HEK293 (cell line): ENCODE measurements at regions not wholly inside any gene's neighbourhood (a gene's known extent, or its start where the extent isn't known, plus 50 kb on each side); places are given as distances from the start of the nearest gene placed in this dataset.
A peak's percentile ranks its signal among the peaks of the same experiment; 100 is the strongest.

Experiments
- GLIS1 ChIP-seq: fragments of 450-650 bp; formaldehyde crosslinking; IDR thresholded peaks from 2 replicates; pipeline ENCODE4 v1.5.1; 2016; ENCODE audit warnings: missing biosample characterization, missing genetic modification characterization
- HOXD13 ChIP-seq: sonication (generic); formaldehyde crosslinking; IDR thresholded peaks from 2 replicates; pipeline ENCODE4 v1.8.0; 2022; ENCODE audit warnings: missing genetic modification reagents, borderline replicate concordance
- KLF16 ChIP-seq: fragments of 450-650 bp; formaldehyde crosslinking; IDR thresholded peaks from 2 replicates; pipeline ENCODE4 v1.5.1; 2017; ENCODE audit warnings: missing biosample characterization, missing genetic modification characterization
- KLF17 ChIP-seq: fragments of 450-650 bp; formaldehyde crosslinking; IDR thresholded peaks from 2 replicates; pipeline ENCODE4 v1.5.1; 2016; ENCODE audit warnings: missing biosample characterization, missing genetic modification characterization
- KLF7 ChIP-seq: fragments of 450-650 bp; formaldehyde crosslinking; IDR thresholded peaks from 2 replicates; pipeline ENCODE4 v1.5.1; 2016; ENCODE audit warnings: missing biosample characterization, missing genetic modification characterization, borderline replicate concordance
- OSR2 ChIP-seq: fragments of 450-650 bp; formaldehyde crosslinking; IDR thresholded peaks from 2 replicates; pipeline ENCODE4 v1.5.1; 2016; ENCODE audit warnings: missing biosample characterization, missing genetic modification characterization
- OVOL3 ChIP-seq: fragments of 450-650 bp; formaldehyde crosslinking; IDR thresholded peaks from 2 replicates; pipeline ENCODE4 v1.5.1; 2016; ENCODE audit warnings: missing biosample characterization, missing genetic modification characterization
- PRDM4 ChIP-seq: fragments of 450-650 bp; formaldehyde crosslinking; IDR thresholded peaks from 2 replicates; pipeline ENCODE4 v1.5.1; 2017; ENCODE audit warnings: missing biosample characterization, missing genetic modification characterization
- PRDM6 ChIP-seq: fragments of 450-650 bp; formaldehyde crosslinking; IDR thresholded peaks from 2 replicates; pipeline ENCODE4 v1.5.1; 2017; ENCODE audit warnings: missing biosample characterization, missing genetic modification characterization
- ZBTB1 ChIP-seq: fragments of 450-650 bp; formaldehyde crosslinking; IDR thresholded peaks from 2 replicates; pipeline ENCODE4 v1.5.1; 2016; ENCODE audit warnings: missing biosample characterization, missing genetic modification characterization
- ZBTB44 ChIP-seq: fragments of 450-650 bp; IDR thresholded peaks from 2 replicates; pipeline ENCODE4 v1.5.1; 2018; ENCODE audit warnings: missing biosample characterization, mild to moderate bottlenecking, missing genetic modification characterization
- ZBTB8A ChIP-seq: fragments of 450-650 bp; formaldehyde crosslinking; IDR thresholded peaks from 2 replicates; pipeline ENCODE4 v1.5.1; 2016; ENCODE audit warnings: missing biosample characterization, missing genetic modification characterization
- ZEB2 ChIP-seq: fragments of 450-650 bp; formaldehyde crosslinking; IDR thresholded peaks from 2 replicates; pipeline ENCODE4 v1.5.1; 2016; ENCODE audit warnings: missing biosample characterization, missing genetic modification characterization
- ZFP3 ChIP-seq: fragments of 450-650 bp; formaldehyde crosslinking; IDR thresholded peaks from 2 replicates; pipeline ENCODE4 v1.5.1; 2016; ENCODE audit warnings: low read depth, missing biosample characterization, missing genetic modification characterization
- ZNF175 ChIP-seq: fragments of 450-650 bp; formaldehyde crosslinking; IDR thresholded peaks from 2 replicates; pipeline ENCODE4 v1.5.1; 2016; ENCODE audit warnings: missing biosample characterization, missing genetic modification characterization
- ZNF280D ChIP-seq: fragments of 450-650 bp; formaldehyde crosslinking; IDR thresholded peaks from 2 replicates; pipeline ENCODE4 v1.5.1; 2016; ENCODE audit warnings: missing biosample characterization, missing genetic modification characterization
- ZNF350 ChIP-seq: fragments of 450-650 bp; formaldehyde crosslinking; IDR thresholded peaks from 2 replicates; pipeline ENCODE4 v1.5.0; 2017; ENCODE audit warnings: missing biosample characterization, mild to moderate bottlenecking, missing genetic modification characterization
- ZNF354C ChIP-seq: fragments of 450-650 bp; formaldehyde crosslinking; IDR thresholded peaks from 2 replicates; pipeline ENCODE4 v1.5.1; 2016; ENCODE audit warnings: missing biosample characterization, missing genetic modification characterization, low read depth, borderline replicate concordance
- ZNF37A ChIP-seq: fragments of 450-650 bp; IDR thresholded peaks from 2 replicates; pipeline ENCODE4 v1.5.1; 2018; ENCODE audit warnings: missing biosample characterization, missing genetic modification characterization
- ZNF391 ChIP-seq: fragments of 450-650 bp; formaldehyde crosslinking; IDR thresholded peaks from 2 replicates; pipeline ENCODE4 v1.5.1; 2016; ENCODE audit warnings: low read depth, missing biosample characterization, missing genetic modification characterization, borderline replicate concordance
- ZNF426 ChIP-seq: fragments of 450-650 bp; formaldehyde crosslinking; IDR thresholded peaks from 2 replicates; pipeline ENCODE4 v1.5.1; 2017; ENCODE audit warnings: missing biosample characterization, missing genetic modification characterization, mild to moderate bottlenecking, inconsistent platforms, moderate library complexity
- ZNF433 ChIP-seq: fragments of 450-650 bp; formaldehyde crosslinking; IDR thresholded peaks from 2 replicates; pipeline ENCODE4 v1.5.1; 2016; ENCODE audit warnings: missing biosample characterization, missing genetic modification characterization, low read depth
- ZNF48 ChIP-seq: fragments of 450-650 bp; formaldehyde crosslinking; IDR thresholded peaks from 2 replicates; pipeline ENCODE4 v1.5.1; 2016; ENCODE audit warnings: missing biosample characterization, missing genetic modification characterization
- ZNF513 ChIP-seq: fragments of 450-650 bp; IDR thresholded peaks from 2 replicates; pipeline ENCODE4 v1.5.1; 2018; ENCODE audit warnings: missing biosample characterization, missing genetic modification characterization
- ZNF600 ChIP-seq: fragments of 450-650 bp; formaldehyde crosslinking; IDR thresholded peaks from 2 replicates; pipeline ENCODE4 v1.5.1; 2016; ENCODE audit warnings: missing biosample characterization, missing genetic modification characterization
- ZNF76 ChIP-seq: fragments of 450-650 bp; formaldehyde crosslinking; IDR thresholded peaks from 2 replicates; pipeline ENCODE4; 2016; ENCODE audit warnings: low read depth, missing biosample characterization, missing genetic modification characterization, borderline replicate concordance
- ZNF777 ChIP-seq: fragments of 450-650 bp; formaldehyde crosslinking; IDR thresholded peaks from 2 replicates; pipeline ENCODE4 v1.5.1; 2017; ENCODE audit warnings: missing biosample characterization, missing genetic modification characterization, borderline replicate concordance
- ZSCAN30 ChIP-seq: fragments of 450-650 bp; IDR thresholded peaks from 2 replicates; pipeline ENCODE4 v1.5.1; 2018; ENCODE audit warnings: missing biosample characterization, mild to moderate bottlenecking, missing genetic modification characterization, moderate library complexity
- ZXDB ChIP-seq: fragments of 450-650 bp; formaldehyde crosslinking; IDR thresholded peaks from 2 replicates; pipeline ENCODE4 v1.5.1; 2016; ENCODE audit warnings: missing biosample characterization, missing genetic modification characterization

- TF ChIP-seq ZNF280D (tag by site-specific recombination) (no peak), ZNF350 (tag by site-specific recombination) (no peak), ZBTB1 (no peak), ZNF76 (tag by site-specific recombination) (no peak), ZNF391 (tag by site-specific recombination) (no peak), ZXDB (tag by site-specific recombination) (no peak), ZNF600 (tag by site-specific recombination) (no peak), ZNF433 (tag by site-specific recombination) (no peak), GLIS1 (tag by site-specific recombination) (peak; percentile 62), OSR2 (tag by site-specific recombination) (peak; percentile 42; the same call in 1 of the 2 replicates), ZSCAN30 (tag by site-specific recombination) (peak; percentile 72), ZNF48 (no peak), PRDM4 (tag by site-specific recombination) (peak; percentile 72), OVOL3 (tag by site-specific recombination) (no peak), PRDM6 (tag by site-specific recombination) (no peak; the same call in 1 of the 2 replicates), ZNF175 (tag by site-specific recombination) (no peak), ZBTB8A (tag by site-specific recombination) (peak; percentile 54), ZBTB44 (tag by site-specific recombination) (0 out of 2 replicates have a peak, but pooled peaks have one; percentile 47), ZNF513 (tag by site-specific recombination) (no peak), KLF7 (0 out of 2 replicates have a peak, but pooled peaks have one; percentile 35), KLF17 (tag by site-specific recombination) (no peak), ZNF426 (tag by site-specific recombination) (no peak), ZEB2 (tag by site-specific recombination) (peak; percentile 69; the same call in 1 of the 2 replicates), ZFP3 (tag by site-specific recombination) (no peak), KLF16 (no peak), ZNF777 (tag by site-specific recombination) (no peak), HOXD13 (CRISPR knock-in tag) (no peak), ZNF37A (tag by site-specific recombination) (no peak), ZNF354C (no peak)
Observed at GRCh38 chr6:43933148-43933885, 163.3 kb downstream of the VEGFA start (continued).
